GM12878 (cell line): ENCODE measurements at regions not wholly inside any gene's neighbourhood (a gene's known extent, or its start where the extent isn't known, plus 50 kb on each side); places are given as distances from the start of the nearest gene placed in this dataset.

ENCODE experiments used
- ATAC-seq: fragments of 200-7000 bp; cut with Tn5 transposase; 3 replicates; pipeline ENCODE4 v1.9.1; 2020; ENCODE audit warnings: mild to moderate bottlenecking, moderate library complexity
- BruUV-seq: library from RNA; stranded (reverse); fragments of 400-500 nt; replicated peaks from 2 replicates; lab custom pipeline; 2021; lab: Mats Ljungman, UMichigan
- CTCF ChIA-PET: fragments of 300-600 bp; sonication (Branson Sonifier 250); formaldehyde crosslinking; extraction: SDS; loops from one replicate; lab custom pipeline; 2021; ENCODE audit warnings: inconsistent platforms; lab: Yijun Ruan, JAX
- POLR2A ChIA-PET: fragments of 350-600 bp; formaldehyde crosslinking; extraction: SDS; loops from one replicate; lab custom pipeline; 2021; ENCODE audit warnings: inconsistent platforms; lab: Charles Lee
- RAD21 ChIA-PET: fragments of 300-600 bp; sonication (Branson Sonifier 250); formaldehyde crosslinking; loops from one replicate; lab custom pipeline; 2023; ENCODE audit warnings: antibody characterized with exemption; ENCODE audit not compliant: unreplicated experiment; lab: Charles Lee
- SMC1A ChIA-PET: fragments of 300-600 bp; sonication (Branson Sonifier 250); formaldehyde crosslinking; loops from one replicate; lab custom pipeline; 2023; ENCODE audit not compliant: unreplicated experiment, uncharacterized antibody; lab: Charles Lee
- DNase-seq: peaks from one replicate; pipeline ENCODE4 v3.0.0-alpha.2; 2011; ENCODE audit warnings: low read depth, low spot score
- FAIRE-seq: peaks from 3 replicates; lab custom pipeline; 2011; peaks lifted over from hg19 to GRCh38; lab: Jason Lieb, UNC
- H2AFZ ChIP-seq: 2 replicates; pipeline ENCODE4 v1.6.0; 2011; ENCODE audit warnings: low read depth, low read length, control low read depth; ENCODE audit not compliant: control insufficient read depth
- H3K27ac ChIP-seq: 2 replicates; pipeline ENCODE4 v1.5.1; 2011; ENCODE audit warnings: control low read depth; ENCODE audit not compliant: control insufficient read depth, insufficient read depth
- H3K27me3 ChIP-seq, 2 experiments: replicated peaks in 1 of 2; 2 replicates each; pipeline versions ENCODE4 v1.6.0 to v1.6.1; 2011; ENCODE audit warnings: low read length in 1 of 2; ENCODE audit not compliant: control insufficient read depth in 2 of 2, insufficient read depth in 2 of 2
- H3K36me3 ChIP-seq, 2 experiments: 2 replicates each; pipeline ENCODE4 v1.5.1; 2011; ENCODE audit warnings: low read length in 1 of 2; ENCODE audit not compliant: control insufficient read depth in 2 of 2, insufficient read depth in 2 of 2
- H3K4me1 ChIP-seq: 2 replicates; pipeline ENCODE4 v1.6.1; 2011; ENCODE audit warnings: mild to moderate bottlenecking, low read length, moderate library complexity, mixed read lengths; ENCODE audit not compliant: control insufficient read depth, insufficient read depth
- H3K4me2 ChIP-seq: 2 replicates; pipeline ENCODE4 v1.6.0; 2011; ENCODE audit warnings: control low read depth; ENCODE audit not compliant: control insufficient read depth, insufficient read depth
- H3K4me3 ChIP-seq: fragments of 200-600 bp; sonication (generic); 2 replicates; pipeline ENCODE4 v1.5.1; 2016
- H3K79me2 ChIP-seq: 2 replicates; pipeline ENCODE4 v1.6.0; 2011; ENCODE audit warnings: low read length; ENCODE audit not compliant: control insufficient read depth, insufficient read depth
- H3K9ac ChIP-seq: 2 replicates; pipeline ENCODE4 v1.8.0; 2011; ENCODE audit warnings: low read length, control low read depth, mixed read lengths; ENCODE audit not compliant: control insufficient read depth, insufficient read depth
- H3K9me3 ChIP-seq: replicated peaks from 3 replicates; pipeline ENCODE4 v1.5.1; 2011; ENCODE audit warnings: mild to moderate bottlenecking, low read length; ENCODE audit not compliant: control insufficient read depth, insufficient read depth
- H4K20me1 ChIP-seq: 2 replicates; pipeline ENCODE4 v1.6.0; 2011; ENCODE audit not compliant: control insufficient read depth, insufficient read depth
- CBFB ChIP-seq: IDR thresholded peaks from 2 replicates; pipeline ENCODE4 v1.6.1; 2016; ENCODE audit warnings: antibody characterized with exemption, low read depth
- IRF3 ChIP-seq: fragments of 450-650 bp; IDR thresholded peaks from 2 replicates; pipeline ENCODE4 v1.6.1; 2014; ENCODE audit warnings: mild to moderate bottlenecking
- IRF4 ChIP-seq: IDR thresholded peaks from 2 replicates; pipeline ENCODE4 v1.6.1; 2011; ENCODE audit warnings: low read depth, low read length
- NFXL1 ChIP-seq: fragments of 450-650 bp; IDR thresholded peaks from 2 replicates; pipeline ENCODE4 v1.6.1; 2017; ENCODE audit warnings: antibody characterized with exemption, mild to moderate bottlenecking, borderline replicate concordance
- NRF1 ChIP-seq: conservative IDR thresholded peaks from 2 replicates; pipeline ENCODE4 v1.6.1; 2011; ENCODE audit warnings: mild to moderate bottlenecking, low read depth, low read length, improper control_type of control experiment
- SMC3 ChIP-seq: IDR thresholded peaks from 2 replicates; pipeline ENCODE4 v1.6.1; 2011; ENCODE audit warnings: low read length, improper control_type of control experiment, borderline replicate concordance
- SREBF1 ChIP-seq: IDR thresholded peaks from 2 replicates; pipeline ENCODE4 v1.6.1; 2012; ENCODE audit warnings: mild to moderate bottlenecking, low read length
- WGBS: methylation state at CpG from one replicate; pipeline ENCODE4 v1.1.6; 2016; ENCODE audit warnings: low lambda C conversion rate; ENCODE audit not compliant: insufficient replicate concordance, insufficient coverage; ENCODE audit errors: missing lambda C conversion rate; 5-methylcytosine and 5-hydroxymethylcytosine counted together
- in situ Hi-C: fragments of 300-500 bp; cut with MboI; formaldehyde crosslinking; loops from 9 replicates; pipeline ENCODE4 v1.14.3; 2018; ENCODE audit warnings: mixed read lengths
- intact Hi-C: fragments of 100-400 bp; cut with micrococcal nuclease; formaldehyde crosslinking; loops from one replicate; pipeline ENCODE4 v1.14.2; 2022; ENCODE audit not compliant: unreplicated experiment
- TF ChIP-seq, protein P1 (sequence below): IDR thresholded peaks from 2 replicates; pipeline ENCODE4 v1.6.1; 2011; ENCODE audit warnings: low read depth, low read length, improper control_type of control experiment, borderline replicate concordance
- TF ChIP-seq, protein P2 (sequence below): fragments of 450-650 bp; IDR thresholded peaks from 2 replicates; pipeline ENCODE4 v1.6.1; 2016; ENCODE audit warnings: mild to moderate bottlenecking
- TF ChIP-seq, protein P3 (sequence below): fragments of 450-650 bp; formaldehyde crosslinking; IDR thresholded peaks from 2 replicates; pipeline ENCODE4 v1.5.0; 2022; ENCODE audit warnings: mild to moderate bottlenecking, missing genetic modification characterization
- TF ChIP-seq, protein P4 (sequence below): IDR thresholded peaks from 2 replicates; pipeline ENCODE4 v1.6.1; 2012; ENCODE audit warnings: low read depth, low read length, improper control_type of control experiment
- TF ChIP-seq, protein P5 (sequence below): fragments of 450-650 bp; IDR thresholded peaks from 2 replicates; pipeline ENCODE4 v1.6.1; 2018; ENCODE audit warnings: borderline replicate concordance, mild to moderate bottlenecking; ENCODE audit not compliant: partially characterized antibody
- TF ChIP-seq, protein P6 (sequence below): fragments of 450-650 bp; IDR thresholded peaks from 2 replicates; pipeline ENCODE4 v1.6.1; 2017; ENCODE audit warnings: low read depth, mild to moderate bottlenecking, moderate library complexity

- Histone ChIP-seq H3K36me3 (no peaks in the 10 kb centered on the region), H3K4me1 (no peaks in the 10 kb centered on the region), H3K9me3 (no peaks in the 10 kb centered on the region), H3K4me2 (no peak overlapping the region), H3K79me2 (no peaks in the 10 kb centered on the region), H3K27ac (no peak overlapping the region), H4K20me1 (no peaks in the 10 kb centered on the region), H3K9ac (no peak overlapping the region), H3K27me3 (no peaks in the 10 kb centered on the region), H3K4me3 (no peak overlapping the region), H2AFZ (no peak overlapping the region)
- CTCF ChIA-PET: no interaction called here
- SMC1A ChIA-PET: interaction anchor here (0.7 to 2.0 kb wide), 3 partner anchors 8 to 58 kb away, joined by 3 to 5 read pairs (median 3); no protein-coding TSS in a partner anchor
- RAD21 ChIA-PET: no interaction called here
- 21% methylated on average over 4 of the region's 4 CpGs for WGBS
- in situ Hi-C loops: no loop called here
- intact Hi-C loops: no loop called here
- DNase-seq: no peak
- no TSS peak for BruUV-seq
- no peak for FAIRE-seq
- no peak for ATAC-seq
- POLR2A ChIA-PET: no interaction called here
- no peak for TF ChIP-seq NRF1
- no peak for TF ChIP-seq SMC3
- TF ChIP-seq, protein P1, sequence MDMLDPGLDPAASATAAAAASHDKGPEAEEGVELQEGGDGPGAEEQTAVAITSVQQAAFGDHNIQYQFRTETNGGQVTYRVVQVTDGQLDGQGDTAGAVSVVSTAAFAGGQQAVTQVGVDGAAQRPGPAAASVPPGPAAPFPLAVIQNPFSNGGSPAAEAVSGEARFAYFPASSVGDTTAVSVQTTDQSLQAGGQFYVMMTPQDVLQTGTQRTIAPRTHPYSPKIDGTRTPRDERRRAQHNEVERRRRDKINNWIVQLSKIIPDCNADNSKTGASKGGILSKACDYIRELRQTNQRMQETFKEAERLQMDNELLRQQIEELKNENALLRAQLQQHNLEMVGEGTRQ: no peak
- TF ChIP-seq, protein P2, sequence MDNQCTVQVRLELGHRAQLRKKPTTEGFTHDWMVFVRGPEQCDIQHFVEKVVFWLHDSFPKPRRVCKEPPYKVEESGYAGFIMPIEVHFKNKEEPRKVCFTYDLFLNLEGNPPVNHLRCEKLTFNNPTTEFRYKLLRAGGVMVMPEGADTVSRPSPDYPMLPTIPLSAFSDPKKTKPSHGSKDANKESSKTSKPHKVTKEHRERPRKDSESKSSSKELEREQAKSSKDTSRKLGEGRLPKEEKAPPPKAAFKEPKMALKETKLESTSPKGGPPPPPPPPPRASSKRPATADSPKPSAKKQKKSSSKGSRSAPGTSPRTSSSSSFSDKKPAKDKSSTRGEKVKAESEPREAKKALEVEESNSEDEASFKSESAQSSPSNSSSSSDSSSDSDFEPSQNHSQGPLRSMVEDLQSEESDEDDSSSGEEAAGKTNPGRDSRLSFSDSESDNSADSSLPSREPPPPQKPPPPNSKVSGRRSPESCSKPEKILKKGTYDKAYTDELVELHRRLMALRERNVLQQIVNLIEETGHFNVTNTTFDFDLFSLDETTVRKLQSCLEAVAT: no peak
- TF ChIP-seq, protein P3, sequence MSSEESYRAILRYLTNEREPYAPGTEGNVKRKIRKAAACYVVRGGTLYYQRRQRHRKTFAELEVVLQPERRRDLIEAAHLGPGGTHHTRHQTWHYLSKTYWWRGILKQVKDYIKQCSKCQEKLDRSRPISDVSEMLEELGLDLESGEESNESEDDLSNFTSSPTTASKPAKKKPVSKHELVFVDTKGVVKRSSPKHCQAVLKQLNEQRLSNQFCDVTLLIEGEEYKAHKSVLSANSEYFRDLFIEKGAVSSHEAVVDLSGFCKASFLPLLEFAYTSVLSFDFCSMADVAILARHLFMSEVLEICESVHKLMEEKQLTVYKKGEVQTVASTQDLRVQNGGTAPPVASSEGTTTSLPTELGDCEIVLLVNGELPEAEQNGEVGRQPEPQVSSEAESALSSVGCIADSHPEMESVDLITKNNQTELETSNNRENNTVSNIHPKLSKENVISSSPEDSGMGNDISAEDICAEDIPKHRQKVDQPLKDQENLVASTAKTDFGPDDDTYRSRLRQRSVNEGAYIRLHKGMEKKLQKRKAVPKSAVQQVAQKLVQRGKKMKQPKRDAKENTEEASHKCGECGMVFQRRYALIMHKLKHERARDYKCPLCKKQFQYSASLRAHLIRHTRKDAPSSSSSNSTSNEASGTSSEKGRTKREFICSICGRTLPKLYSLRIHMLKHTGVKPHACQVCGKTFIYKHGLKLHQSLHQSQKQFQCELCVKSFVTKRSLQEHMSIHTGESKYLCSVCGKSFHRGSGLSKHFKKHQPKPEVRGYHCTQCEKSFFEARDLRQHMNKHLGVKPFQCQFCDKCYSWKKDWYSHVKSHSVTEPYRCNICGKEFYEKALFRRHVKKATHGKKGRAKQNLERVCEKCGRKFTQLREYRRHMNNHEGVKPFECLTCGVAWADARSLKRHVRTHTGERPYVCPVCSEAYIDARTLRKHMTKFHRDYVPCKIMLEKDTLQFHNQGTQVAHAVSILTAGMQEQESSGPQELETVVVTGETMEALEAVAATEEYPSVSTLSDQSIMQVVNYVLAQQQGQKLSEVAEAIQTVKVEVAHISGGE (CRISPR knock-in tag): no peak
- TF ChIP-seq, protein P4, sequence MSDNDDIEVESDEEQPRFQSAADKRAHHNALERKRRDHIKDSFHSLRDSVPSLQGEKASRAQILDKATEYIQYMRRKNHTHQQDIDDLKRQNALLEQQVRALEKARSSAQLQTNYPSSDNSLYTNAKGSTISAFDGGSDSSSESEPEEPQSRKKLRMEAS: no peak
- no peak for TF ChIP-seq SREBF1
- TF ChIP-seq, protein P5, sequence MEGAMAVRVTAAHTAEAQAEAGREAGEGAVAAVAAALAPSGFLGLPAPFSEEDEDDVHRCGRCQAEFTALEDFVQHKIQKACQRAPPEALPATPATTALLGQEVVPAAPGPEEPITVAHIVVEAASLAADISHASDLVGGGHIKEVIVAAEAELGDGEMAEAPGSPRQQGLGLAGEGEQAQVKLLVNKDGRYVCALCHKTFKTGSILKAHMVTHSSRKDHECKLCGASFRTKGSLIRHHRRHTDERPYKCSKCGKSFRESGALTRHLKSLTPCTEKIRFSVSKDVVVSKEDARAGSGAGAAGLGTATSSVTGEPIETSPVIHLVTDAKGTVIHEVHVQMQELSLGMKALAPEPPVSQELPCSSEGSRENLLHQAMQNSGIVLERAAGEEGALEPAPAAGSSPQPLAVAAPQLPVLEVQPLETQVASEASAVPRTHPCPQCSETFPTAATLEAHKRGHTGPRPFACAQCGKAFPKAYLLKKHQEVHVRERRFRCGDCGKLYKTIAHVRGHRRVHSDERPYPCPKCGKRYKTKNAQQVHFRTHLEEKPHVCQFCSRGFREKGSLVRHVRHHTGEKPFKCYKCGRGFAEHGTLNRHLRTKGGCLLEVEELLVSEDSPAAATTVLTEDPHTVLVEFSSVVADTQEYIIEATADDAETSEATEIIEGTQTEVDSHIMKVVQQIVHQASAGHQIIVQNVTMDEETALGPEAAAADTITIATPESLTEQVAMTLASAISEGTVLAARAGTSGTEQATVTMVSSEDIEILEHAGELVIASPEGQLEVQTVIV: no peak
- TF ChIP-seq, protein P6, sequence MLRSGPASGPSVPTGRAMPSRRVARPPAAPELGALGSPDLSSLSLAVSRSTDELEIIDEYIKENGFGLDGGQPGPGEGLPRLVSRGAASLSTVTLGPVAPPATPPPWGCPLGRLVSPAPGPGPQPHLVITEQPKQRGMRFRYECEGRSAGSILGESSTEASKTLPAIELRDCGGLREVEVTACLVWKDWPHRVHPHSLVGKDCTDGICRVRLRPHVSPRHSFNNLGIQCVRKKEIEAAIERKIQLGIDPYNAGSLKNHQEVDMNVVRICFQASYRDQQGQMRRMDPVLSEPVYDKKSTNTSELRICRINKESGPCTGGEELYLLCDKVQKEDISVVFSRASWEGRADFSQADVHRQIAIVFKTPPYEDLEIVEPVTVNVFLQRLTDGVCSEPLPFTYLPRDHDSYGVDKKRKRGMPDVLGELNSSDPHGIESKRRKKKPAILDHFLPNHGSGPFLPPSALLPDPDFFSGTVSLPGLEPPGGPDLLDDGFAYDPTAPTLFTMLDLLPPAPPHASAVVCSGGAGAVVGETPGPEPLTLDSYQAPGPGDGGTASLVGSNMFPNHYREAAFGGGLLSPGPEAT: no peak
- TF ChIP-seq NFXL1: no peak
- TF ChIP-seq IRF3: no peak
- no peak for TF ChIP-seq CBFB
- no peak for TF ChIP-seq IRF4
Observed at GRCh38 chr9:1354606-1355005, 304.4 kb downstream of the DMRT2 start.
